ENCODE measurements at regions not wholly inside any gene's neighbourhood (a gene's known extent, or its start where the extent isn't known, plus 50 kb on each side); places are given as distances from the start of the nearest gene placed in this dataset.
A peak's percentile ranks its signal among the peaks of the same experiment; 100 is the strongest.

GRCh38 chr3:163838769-163839168 lies 1239.5 kb downstream of the SI start:
- H2BK12ac ChIP-seq (ENCODE audit: low read length in 2 of 2), result no peak overlapping the region
- no peaks in the 10 kb centered on the region for H3K4me1 ChIP-seq (ENCODE audit: control insufficient read depth, insufficient read depth, low read depth, low read length)
- no peak overlapping the region for H3K18ac ChIP-seq (ENCODE audit: low read depth in 1 of 2, low read length in 2 of 2)
- H3K4me3 ChIP-seq (ENCODE audit: insufficient read depth in 1 of 2, low read depth in 1 of 2, low read length in 2 of 2), result no peak overlapping the region
- no peak overlapping the region for H2BK120ac ChIP-seq (ENCODE audit: low read depth, low read length)
- DNase-seq, result no peak
- no peak overlapping the region for H2AK5ac ChIP-seq (ENCODE audit: low read length, severe bottlenecking)
- H3K23ac ChIP-seq (ENCODE audit: low read length in 2 of 2), result no peak overlapping the region
- no peak overlapping the region for H4K8ac ChIP-seq (ENCODE audit: low read length)
- no peak overlapping the region for H3K27ac ChIP-seq (ENCODE audit: low read length, poor library complexity, severe bottlenecking)
- H3K27me3 ChIP-seq (ENCODE audit: control insufficient read depth in 1 of 2, insufficient read depth in 1 of 2, low read length in 2 of 2), result no peaks in the 10 kb centered on the region
- WGBS, result 58% methylated on average over 4 of the region's 4 CpGs
- H3K79me1 ChIP-seq (replicated peaks; ENCODE audit: low read length, poor library complexity, severe bottlenecking), result no peaks in the 10 kb centered on the region
- no peak overlapping the region for H2BK15ac ChIP-seq (ENCODE audit: low read depth, poor library complexity, severe bottlenecking)
- H4K91ac ChIP-seq (ENCODE audit: low read length), result no peak overlapping the region
- H3K9me3 ChIP-seq (ENCODE audit: control insufficient read depth, low read length), result no peaks in the 10 kb centered on the region
- H3K9ac ChIP-seq (ENCODE audit: low read length), result no peak overlapping the region
- H3K4me2 ChIP-seq (ENCODE audit: low read length, poor library complexity, severe bottlenecking), result no peak overlapping the region
- no peak overlapping the region for H2BK5ac ChIP-seq (ENCODE audit: low read depth, low read length, poor library complexity, severe bottlenecking)
- no peaks in the 10 kb centered on the region for H3K36me3 ChIP-seq (ENCODE audit: control insufficient read depth in 1 of 2, insufficient read depth in 2 of 2, low read depth in 1 of 2, low read length in 2 of 2)
- no peak overlapping the region for H2AFZ ChIP-seq (ENCODE audit: low read depth, low read length)
- no peak overlapping the region for H3K14ac ChIP-seq (ENCODE audit: low read length in 2 of 2)
- H3K4ac ChIP-seq (ENCODE audit: low read depth in 1 of 2, low read length in 2 of 2), result no peak overlapping the region

DNA sequence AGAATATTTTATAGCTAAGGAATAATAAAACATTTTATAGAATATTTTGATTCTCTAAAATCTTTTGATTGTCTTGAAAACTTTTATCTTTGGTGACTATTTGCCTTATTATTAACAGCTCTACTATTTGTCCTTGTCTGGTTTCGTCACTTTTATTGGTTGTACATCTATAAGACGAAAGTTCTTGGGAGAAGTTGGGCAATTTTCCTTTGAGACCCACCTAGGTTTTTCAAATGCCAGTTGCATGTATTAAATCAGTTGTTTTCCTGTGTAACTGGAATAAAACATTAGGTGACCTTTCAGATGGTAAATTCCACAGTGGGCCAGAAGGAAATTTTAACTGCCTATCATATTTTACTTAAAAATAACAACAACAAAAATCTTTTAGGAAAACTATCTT lies 1245.7 kb downstream of the SI start:
- WGBS, result 90% methylated on average over 2 of the region's 2 CpGs
- H3K36me3 ChIP-seq (ENCODE audit: control insufficient read depth in 1 of 2, insufficient read depth in 2 of 2, low read depth in 1 of 2, low read length in 2 of 2), result no peaks in the 10 kb centered on the region
- no peak overlapping the region for H3K18ac ChIP-seq (ENCODE audit: low read depth in 1 of 2, low read length in 2 of 2)
- DNase-seq, result no peak
- no peak overlapping the region for H3K23ac ChIP-seq (ENCODE audit: low read length in 2 of 2)
- no peaks in the 10 kb centered on the region for H3K4me1 ChIP-seq (ENCODE audit: control insufficient read depth, insufficient read depth, low read depth, low read length)
- no peak overlapping the region for H4K8ac ChIP-seq (ENCODE audit: low read length)
- H3K4me3 ChIP-seq (ENCODE audit: insufficient read depth in 1 of 2, low read depth in 1 of 2, low read length in 2 of 2), result no peak overlapping the region
- H3K4me2 ChIP-seq (ENCODE audit: low read length, poor library complexity, severe bottlenecking), result no peak overlapping the region
- no peak overlapping the region for H3K14ac ChIP-seq (ENCODE audit: low read length in 2 of 2)
- H2BK5ac ChIP-seq (ENCODE audit: low read depth, low read length, poor library complexity, severe bottlenecking), result no peak overlapping the region
- no peak overlapping the region for H2BK15ac ChIP-seq (ENCODE audit: low read depth, poor library complexity, severe bottlenecking)
- H3K4ac ChIP-seq (ENCODE audit: low read depth in 1 of 2, low read length in 2 of 2), result no peak overlapping the region
- no peak overlapping the region for H2AK5ac ChIP-seq (ENCODE audit: low read length, severe bottlenecking)
- no peaks in the 10 kb centered on the region for H3K9me3 ChIP-seq (ENCODE audit: control insufficient read depth, low read length)
- H3K27me3 ChIP-seq (ENCODE audit: control insufficient read depth in 1 of 2, insufficient read depth in 1 of 2, low read length in 2 of 2), result no peaks in the 10 kb centered on the region
- no peak overlapping the region for H2AFZ ChIP-seq (ENCODE audit: low read depth, low read length)
- H2BK120ac ChIP-seq (ENCODE audit: low read depth, low read length), result no peak overlapping the region
- H3K79me1 ChIP-seq (replicated peaks; ENCODE audit: low read length, poor library complexity, severe bottlenecking), result no peaks in the 10 kb centered on the region
- H2BK12ac ChIP-seq (ENCODE audit: low read length in 2 of 2), result no peak overlapping the region
- H3K9ac ChIP-seq (ENCODE audit: low read length), result no peak overlapping the region
- no peak overlapping the region for H4K91ac ChIP-seq (ENCODE audit: low read length)
- H3K27ac ChIP-seq (ENCODE audit: low read length, poor library complexity, severe bottlenecking), result no peak overlapping the region

GRCh38 chr3:163821841-163822240 lies 1256.5 kb downstream of the SI start:
- no peak overlapping the region for H3K9ac ChIP-seq (ENCODE audit: low read length)
- H3K18ac ChIP-seq (ENCODE audit: low read depth in 1 of 2, low read length in 2 of 2), result no peak overlapping the region
- no peak overlapping the region for H3K27ac ChIP-seq (ENCODE audit: low read length, poor library complexity, severe bottlenecking)
- no peaks in the 10 kb centered on the region for H3K27me3 ChIP-seq (ENCODE audit: control insufficient read depth in 1 of 2, insufficient read depth in 1 of 2, low read length in 2 of 2)
- no peak overlapping the region for H2AFZ ChIP-seq (ENCODE audit: low read depth, low read length)
- DNase-seq, result peak; percentile 21
- no peak overlapping the region for H3K4ac ChIP-seq (ENCODE audit: low read depth in 1 of 2, low read length in 2 of 2)
- H3K23ac ChIP-seq (ENCODE audit: low read length in 2 of 2), result no peak overlapping the region
- no peaks in the 10 kb centered on the region for H3K4me1 ChIP-seq (ENCODE audit: control insufficient read depth, insufficient read depth, low read depth, low read length)
- no peaks in the 10 kb centered on the region for H3K79me1 ChIP-seq (replicated peaks; ENCODE audit: low read length, poor library complexity, severe bottlenecking)
- no peak overlapping the region for H4K91ac ChIP-seq (ENCODE audit: low read length)
- H2AK5ac ChIP-seq (ENCODE audit: low read length, severe bottlenecking), result no peak overlapping the region
- H3K9me3 ChIP-seq (ENCODE audit: control insufficient read depth, low read length), result no peaks in the 10 kb centered on the region
- H2BK12ac ChIP-seq (ENCODE audit: low read length in 2 of 2), result no peak overlapping the region
- H2BK15ac ChIP-seq (ENCODE audit: low read depth, poor library complexity, severe bottlenecking), result no peak overlapping the region
- H4K8ac ChIP-seq (ENCODE audit: low read length), result no peak overlapping the region
- no peaks in the 10 kb centered on the region for H3K36me3 ChIP-seq (ENCODE audit: control insufficient read depth in 1 of 2, insufficient read depth in 2 of 2, low read depth in 1 of 2, low read length in 2 of 2)
- no peak overlapping the region for H3K4me2 ChIP-seq (ENCODE audit: low read length, poor library complexity, severe bottlenecking)
- no peak overlapping the region for H2BK120ac ChIP-seq (ENCODE audit: low read depth, low read length)
- 83% methylated on average over 1 of the region's 1 CpG for WGBS
- H3K14ac ChIP-seq (ENCODE audit: low read length in 2 of 2), result no peak overlapping the region
- no peak overlapping the region for H3K4me3 ChIP-seq (ENCODE audit: insufficient read depth in 1 of 2, low read depth in 1 of 2, low read length in 2 of 2)
- no peak overlapping the region for H2BK5ac ChIP-seq (ENCODE audit: low read depth, low read length, poor library complexity, severe bottlenecking)

DNA sequence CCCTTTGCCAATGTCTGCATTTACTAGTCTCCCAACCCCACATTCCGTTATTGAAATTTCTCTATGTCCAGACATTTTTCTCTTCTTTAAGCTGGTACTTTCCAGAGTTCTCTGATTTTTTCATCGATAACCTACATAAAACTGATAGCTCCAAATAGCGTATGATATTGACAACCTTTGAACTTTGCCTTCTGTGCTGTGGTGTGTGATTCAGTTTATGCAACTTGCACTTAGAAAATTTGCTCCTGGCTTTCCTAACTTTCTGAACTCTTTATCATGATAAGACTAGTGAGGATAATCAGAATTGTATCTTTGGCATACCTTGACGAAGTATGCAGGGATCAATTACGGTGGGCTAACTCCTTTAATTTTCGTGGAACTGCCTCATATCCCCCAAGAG lies 1261.3 kb downstream of the SI start:
- no peak for DNase-seq
- H2BK15ac ChIP-seq (ENCODE audit: low read depth, poor library complexity, severe bottlenecking), result no peak overlapping the region
- H3K9me3 ChIP-seq (ENCODE audit: control insufficient read depth, low read length), result peaks cover 9% of the 10 kb centered on the region

More for the DNA sequence above, 1261.3 kb downstream of the SI start:
- no peak overlapping the region for H3K18ac ChIP-seq (ENCODE audit: low read depth in 1 of 2, low read length in 2 of 2)
- H3K4me1 ChIP-seq (ENCODE audit: control insufficient read depth, insufficient read depth, low read depth, low read length), result no peaks in the 10 kb centered on the region
- H3K4me2 ChIP-seq (ENCODE audit: low read length, poor library complexity, severe bottlenecking), result no peak overlapping the region
- no peak overlapping the region for H2AK5ac ChIP-seq (ENCODE audit: low read length, severe bottlenecking)
- H2BK120ac ChIP-seq (ENCODE audit: low read depth, low read length), result no peak overlapping the region
- H3K27me3 ChIP-seq (ENCODE audit: control insufficient read depth in 1 of 2, insufficient read depth in 1 of 2, low read length in 2 of 2), result no peaks in the 10 kb centered on the region
- no peak overlapping the region for H3K4ac ChIP-seq (ENCODE audit: low read depth in 1 of 2, low read length in 2 of 2)
- no peak overlapping the region for H2BK5ac ChIP-seq (ENCODE audit: low read depth, low read length, poor library complexity, severe bottlenecking)
- H2BK12ac ChIP-seq (ENCODE audit: low read length in 2 of 2), result no peak overlapping the region
- H3K27ac ChIP-seq (ENCODE audit: low read length, poor library complexity, severe bottlenecking), result no peak overlapping the region
- no peak overlapping the region for H3K9ac ChIP-seq (ENCODE audit: low read length)
- H3K36me3 ChIP-seq (ENCODE audit: control insufficient read depth in 1 of 2, insufficient read depth in 2 of 2, low read depth in 1 of 2, low read length in 2 of 2), result no peaks in the 10 kb centered on the region
- H4K91ac ChIP-seq (ENCODE audit: low read length), result no peak overlapping the region
- 93% methylated on average over 6 of the region's 6 CpGs for WGBS
- H3K14ac ChIP-seq (ENCODE audit: low read length in 2 of 2), result no peak overlapping the region
- no peak overlapping the region for H4K8ac ChIP-seq (ENCODE audit: low read length)
- no peak overlapping the region for H3K4me3 ChIP-seq (ENCODE audit: insufficient read depth in 1 of 2, low read depth in 1 of 2, low read length in 2 of 2)
- H3K79me1 ChIP-seq (replicated peaks; ENCODE audit: low read length, poor library complexity, severe bottlenecking), result no peaks in the 10 kb centered on the region
- H2AFZ ChIP-seq (ENCODE audit: low read depth, low read length), result no peak overlapping the region
- H3K23ac ChIP-seq (ENCODE audit: low read length in 2 of 2), result no peak overlapping the region

All from mesenchymal stem cell (in vitro differentiated cells and primary cell).